OCI-LY7 (cell line): ENCODE measurements at regions not wholly inside any gene's neighbourhood (a gene's known extent, or its start where the extent isn't known, plus 50 kb on each side); places are given as distances from the start of the nearest gene placed in this dataset.

Experiments used
- BruUV-seq: library from RNA; stranded (reverse); fragments of 400-500 nt; replicated peaks from 2 replicates; lab custom pipeline; 2021; lab: Mats Ljungman, UMichigan
- CTCF ChIA-PET: fragments of 300-600 bp; sonication (Branson Sonifier 250); formaldehyde crosslinking; loops from one replicate; lab custom pipeline; 2022; ENCODE audit warnings: antibody characterized with exemption; ENCODE audit not compliant: unreplicated experiment; lab: Charles Lee
- POLR2A ChIA-PET: fragments of 300-600 bp; sonication (Branson Sonifier 250); formaldehyde crosslinking; loops from one replicate; lab custom pipeline; 2022; ENCODE audit warnings: antibody characterized with exemption; lab: Charles Lee
- DNase-seq: peaks from one replicate; pipeline ENCODE4 v3.0.0-alpha.2; 2015; ENCODE audit warnings: low spot score
- H2AFZ ChIP-seq: fragments of 200-600 bp; sonication (generic), shearing (Covaris generic); 2 replicates; pipeline ENCODE4 v1.6.1; 2014; ENCODE audit warnings: mild to moderate bottlenecking, antibody characterized with exemption, low read length, moderate library complexity
- H3K27ac ChIP-seq: fragments of 200-600 bp; sonication (generic); 2 replicates; pipeline ENCODE4 v1.5.1; 2014; ENCODE audit warnings: mixed run types, low read depth, mild to moderate bottlenecking, moderate library complexity, low read length, inconsistent platforms; ENCODE audit not compliant: poor library complexity, severe bottlenecking
- H3K36me3 ChIP-seq: fragments of 200-600 bp; sonication (generic); 2 replicates; pipeline ENCODE4 v1.6.1; 2014; ENCODE audit warnings: mild to moderate bottlenecking, antibody characterized with exemption, low read length, moderate library complexity, mixed read lengths; ENCODE audit not compliant: insufficient read depth
- H3K4me1 ChIP-seq: fragments of 200-600 bp; sonication (generic); 2 replicates; pipeline ENCODE4 v1.5.1; 2014; ENCODE audit warnings: mild to moderate bottlenecking, low read length; ENCODE audit not compliant: insufficient read depth, poor library complexity, severe bottlenecking
- H3K4me2 ChIP-seq: fragments of 200-600 bp; sonication (generic); 2 replicates; pipeline ENCODE4 v1.6.1; 2014; ENCODE audit warnings: mild to moderate bottlenecking, low read length
- H3K4me3 ChIP-seq: fragments of 200-600 bp; sonication (generic); 2 replicates; pipeline ENCODE4 v1.5.1; 2014; ENCODE audit warnings: mild to moderate bottlenecking, low read depth, low read length; ENCODE audit not compliant: poor library complexity, severe bottlenecking
- H3K79me2 ChIP-seq: fragments of 200-600 bp; sonication (generic); 2 replicates; pipeline ENCODE4 v1.6.1; 2016; ENCODE audit warnings: low read depth, mild to moderate bottlenecking, low read length, moderate library complexity, mixed read lengths; ENCODE audit not compliant: insufficient read depth
- H3K9me2 ChIP-seq: fragments of 200-600 bp; sonication (generic); 2 replicates; pipeline ENCODE4 v1.6.1; 2016; ENCODE audit warnings: mild to moderate bottlenecking, low read length, mixed read lengths; ENCODE audit not compliant: insufficient read depth
- H3K9me3 ChIP-seq: fragments of 200-600 bp; sonication (generic); 2 replicates; pipeline ENCODE4 v1.6.1; 2014; ENCODE audit warnings: mild to moderate bottlenecking, mixed run types, low read length, mixed read lengths
- H4K20me1 ChIP-seq: fragments of 200-600 bp; sonication (generic); 2 replicates; pipeline ENCODE4 v1.6.1; 2014; ENCODE audit warnings: mild to moderate bottlenecking, antibody characterized with exemption, low read length, moderate library complexity, mixed read lengths; ENCODE audit not compliant: insufficient read depth
- EZH2phosphoT487 ChIP-seq: fragments of 200-600 bp; sonication (generic); IDR thresholded peaks from 2 replicates; pipeline ENCODE4 v1.6.1; 2018; ENCODE audit warnings: low read depth, borderline replicate concordance, mild to moderate bottlenecking, mixed run types, antibody characterized with exemption, low read length, moderate library complexity, mixed read lengths
- intact Hi-C: fragments of 100-400 bp; cut with micrococcal nuclease; formaldehyde crosslinking; loops from one replicate; pipeline ENCODE4 v1.10.0; 2022; ENCODE audit not compliant: unreplicated experiment
- TF ChIP-seq, protein P1 (sequence below): fragments of 200-600 bp; sonication (generic); conservative IDR thresholded peaks from 2 replicates; pipeline ENCODE4 v1.5.1; 2014; ENCODE audit warnings: mild to moderate bottlenecking, antibody characterized with exemption, low read length, moderate library complexity, mixed read lengths

DNA sequence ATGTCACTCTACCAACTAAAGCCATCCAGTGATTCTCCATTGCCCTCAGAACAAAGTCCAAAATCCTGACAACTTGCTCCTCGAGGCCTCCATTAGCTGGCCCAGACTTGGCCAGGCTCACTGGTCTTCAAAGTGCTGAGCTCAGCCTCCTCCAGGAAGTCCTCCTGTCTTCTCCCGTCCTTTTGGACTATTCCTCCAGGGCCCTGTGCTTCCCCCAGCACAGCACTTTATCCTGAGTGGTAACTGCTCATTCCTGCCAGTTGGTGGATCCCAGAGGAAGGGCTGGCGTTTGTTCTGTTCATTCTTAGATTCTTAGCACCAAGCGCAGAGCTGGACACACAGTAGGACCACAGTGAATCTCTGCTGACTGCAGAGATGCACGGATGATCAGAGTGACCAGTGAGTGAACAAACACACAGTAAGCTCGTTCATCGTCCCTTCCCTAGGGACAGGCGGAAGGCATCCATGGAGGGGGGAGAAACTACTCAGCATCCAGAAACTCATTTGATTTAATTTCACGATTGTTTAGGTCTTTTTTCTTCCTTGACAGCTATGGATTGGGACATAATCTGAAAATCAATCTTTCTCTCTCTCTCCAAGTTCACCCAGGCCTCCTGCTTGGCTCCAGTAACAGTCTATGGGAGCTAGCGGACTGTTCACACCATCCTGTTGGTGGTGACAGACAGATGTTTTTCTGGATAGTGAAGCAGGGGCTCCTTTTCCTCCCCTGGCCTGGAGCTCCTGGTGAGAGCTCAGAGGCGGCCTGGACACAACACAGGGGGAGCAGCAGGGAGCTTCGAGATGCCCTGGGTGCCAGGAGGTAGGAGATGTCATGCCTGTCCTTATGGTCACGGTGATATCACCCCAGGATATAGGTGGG is 180.2 kb downstream of the PTPRU start:
- no peak for DNase-seq
- CTCF ChIA-PET, result no interaction called here
- Histone ChIP-seq H3K9me3 (no peaks in the 10 kb centered on the region), H3K27ac (no peak overlapping the region), H3K4me1 (no peaks in the 10 kb centered on the region), H3K4me3 (no peak overlapping the region), H3K4me2 (no peak overlapping the region), H3K79me2 (no peaks in the 10 kb centered on the region), H3K36me3 (no peaks in the 10 kb centered on the region), H2AFZ (no peak overlapping the region), H3K9me2 (no peaks in the 10 kb centered on the region), H4K20me1 (no peaks in the 10 kb centered on the region)
- intact Hi-C loops, result no loop called here
- BruUV-seq, result no TSS peak
- TF ChIP-seq, protein P1, sequence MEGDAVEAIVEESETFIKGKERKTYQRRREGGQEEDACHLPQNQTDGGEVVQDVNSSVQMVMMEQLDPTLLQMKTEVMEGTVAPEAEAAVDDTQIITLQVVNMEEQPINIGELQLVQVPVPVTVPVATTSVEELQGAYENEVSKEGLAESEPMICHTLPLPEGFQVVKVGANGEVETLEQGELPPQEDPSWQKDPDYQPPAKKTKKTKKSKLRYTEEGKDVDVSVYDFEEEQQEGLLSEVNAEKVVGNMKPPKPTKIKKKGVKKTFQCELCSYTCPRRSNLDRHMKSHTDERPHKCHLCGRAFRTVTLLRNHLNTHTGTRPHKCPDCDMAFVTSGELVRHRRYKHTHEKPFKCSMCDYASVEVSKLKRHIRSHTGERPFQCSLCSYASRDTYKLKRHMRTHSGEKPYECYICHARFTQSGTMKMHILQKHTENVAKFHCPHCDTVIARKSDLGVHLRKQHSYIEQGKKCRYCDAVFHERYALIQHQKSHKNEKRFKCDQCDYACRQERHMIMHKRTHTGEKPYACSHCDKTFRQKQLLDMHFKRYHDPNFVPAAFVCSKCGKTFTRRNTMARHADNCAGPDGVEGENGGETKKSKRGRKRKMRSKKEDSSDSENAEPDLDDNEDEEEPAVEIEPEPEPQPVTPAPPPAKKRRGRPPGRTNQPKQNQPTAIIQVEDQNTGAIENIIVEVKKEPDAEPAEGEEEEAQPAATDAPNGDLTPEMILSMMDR, result no peak
- no peak for TF ChIP-seq EZH2phosphoT487
- POLR2A ChIA-PET, result no interaction called here

DNA sequence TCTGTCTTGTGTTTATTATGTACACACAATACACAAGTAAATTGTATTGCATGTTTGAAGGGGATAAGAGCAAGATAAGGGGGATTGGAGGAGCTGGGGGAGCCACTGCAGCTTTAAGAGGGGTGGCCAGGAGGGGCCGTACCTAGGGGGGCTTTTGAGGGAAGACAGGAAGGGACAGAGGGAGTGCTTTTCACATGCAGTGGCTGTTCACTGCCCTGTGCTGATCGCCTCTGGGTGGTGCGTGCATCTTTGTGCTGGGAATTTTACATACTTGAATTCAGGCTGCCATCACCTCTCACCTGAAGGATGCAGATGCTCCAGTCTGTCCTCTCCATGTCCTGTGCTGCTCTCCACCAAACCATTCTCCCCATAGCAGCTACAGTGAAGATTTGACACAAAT is 179.5 kb downstream of the PTPRU start:
- intact Hi-C loops, result no loop called here
- H3K4me1 ChIP-seq, result no peaks in the 10 kb centered on the region
- POLR2A ChIA-PET, result no interaction called here
- no peak overlapping the region for H3K27ac ChIP-seq
- CTCF ChIA-PET, result no interaction called here
- H2AFZ ChIP-seq, result no peak overlapping the region
- H3K79me2 ChIP-seq, result no peaks in the 10 kb centered on the region
- H3K36me3 ChIP-seq, result no peaks in the 10 kb centered on the region
- no TSS peak for BruUV-seq
- H3K9me3 ChIP-seq, result no peaks in the 10 kb centered on the region
- no peaks in the 10 kb centered on the region for H3K9me2 ChIP-seq
- no peak overlapping the region for H3K4me3 ChIP-seq
- no peak for TF ChIP-seq EZH2phosphoT487
- TF ChIP-seq, protein P1, result no peak
- H3K4me2 ChIP-seq, result no peak overlapping the region
- H4K20me1 ChIP-seq, result no peaks in the 10 kb centered on the region
- no peak for DNase-seq

DNA sequence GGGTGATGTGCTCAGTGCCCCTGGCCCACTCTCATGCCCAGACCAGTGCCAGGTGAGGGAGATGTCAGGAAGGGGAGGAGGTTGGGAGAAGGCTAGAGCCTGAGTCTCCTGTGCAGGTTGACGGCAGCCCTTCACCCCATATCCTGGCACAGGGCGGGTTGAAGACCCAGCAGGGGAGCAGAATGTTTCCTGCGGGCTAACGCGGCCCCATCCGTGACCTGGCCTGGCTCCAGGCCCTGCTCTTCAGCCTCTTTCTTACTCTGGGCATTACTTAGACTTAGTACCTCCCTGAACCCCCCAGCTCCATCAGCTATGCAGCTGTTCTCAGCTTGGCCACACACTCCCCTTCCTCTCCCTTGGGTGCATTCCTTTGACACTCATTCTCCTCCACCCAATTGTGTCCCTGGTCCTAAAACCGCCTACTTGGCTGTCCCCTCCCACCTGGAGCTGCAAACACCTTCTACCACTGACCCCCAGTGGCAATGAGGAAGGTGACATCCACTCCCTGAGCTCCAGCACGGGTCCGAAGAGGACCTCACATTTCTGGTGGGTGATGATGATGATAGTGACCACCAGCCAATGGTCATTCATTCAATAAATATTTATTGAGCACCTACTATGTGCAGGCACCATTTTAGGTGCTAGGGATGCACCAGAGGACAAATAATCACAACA is 179.0 kb downstream of the PTPRU start:
- H3K9me3 ChIP-seq, result no peaks in the 10 kb centered on the region
- no peaks in the 10 kb centered on the region for H3K4me1 ChIP-seq
- no peak for DNase-seq
- no peak overlapping the region for H2AFZ ChIP-seq
- H3K4me3 ChIP-seq, result no peak overlapping the region
- no peak overlapping the region for H3K27ac ChIP-seq
- BruUV-seq, result no TSS peak
- ChIA-PET CTCF (no interaction called here), POLR2A (no interaction called here)
- no peaks in the 10 kb centered on the region for H3K9me2 ChIP-seq
- H3K4me2 ChIP-seq, result no peak overlapping the region
- no peaks in the 10 kb centered on the region for H3K36me3 ChIP-seq
- no peaks in the 10 kb centered on the region for H3K79me2 ChIP-seq
- intact Hi-C loops, result no loop called here
- TF ChIP-seq, protein P1, result peak; percentile 44
- no peak for TF ChIP-seq EZH2phosphoT487
- H4K20me1 ChIP-seq, result no peaks in the 10 kb centered on the region
